H1 (cell line): ENCODE measurements at regions not wholly inside any gene's neighbourhood (a gene's known extent, or its start where the extent isn't known, plus 50 kb on each side); places are given as distances from the start of the nearest gene placed in this dataset.

Experiments
- CHD7 ChIP-seq: fragments of 300-600 bp; sonication (generic); IDR thresholded peaks from 2 replicates; pipeline ENCODE4 v1.7.1; 2012; ENCODE audit warnings: low read length, moderate library complexity, mild to moderate bottlenecking, inconsistent platforms; ENCODE audit not compliant: insufficient replicate concordance
- NRF1 ChIP-seq: IDR thresholded peaks from 2 replicates; pipeline ENCODE4 v1.6.1; 2011; ENCODE audit warnings: mild to moderate bottlenecking, low read depth, low read length, improper control_type of control experiment
- POU5F1 ChIP-seq: IDR thresholded peaks from 2 replicates; pipeline ENCODE4 v1.6.1; 2011; ENCODE audit warnings: low read depth, mild to moderate bottlenecking, low read length, moderate library complexity
- RFX5 ChIP-seq: IDR thresholded peaks from 2 replicates; pipeline ENCODE4 v1.6.1; 2011; ENCODE audit warnings: low read depth, low read length, improper control_type of control experiment, borderline replicate concordance

GRCh38 chr9:115285836-115286235 is 167.9 kb upstream of the TNC start (continued):
- TF ChIP-seq CHD7 = no peak
- TF ChIP-seq NRF1 = no peak
- TF ChIP-seq RFX5 = no peak
- no peak for TF ChIP-seq POU5F1
